HG02943 (cell line): ENCODE measurements at regions not wholly inside any gene's neighbourhood (a gene's known extent, or its start where the extent isn't known, plus 50 kb on each side); places are given as distances from the start of the nearest gene placed in this dataset.
A peak's percentile ranks its signal among the peaks of the same experiment; 100 is the strongest.

ENCODE experiments used
- ATAC-seq: cut with Tn5 transposase; IDR thresholded peaks from one replicate; pipeline ENCODE4 v1.9.1; 2021; ENCODE audit warnings: mild to moderate bottlenecking, low read depth, moderate library complexity; ENCODE audit not compliant: unreplicated experiment

- ATAC-seq, result no peak
Measured at GRCh38 chr4:114161809-114162208, 182.4 kb upstream of the ARSJ start.

DNA sequence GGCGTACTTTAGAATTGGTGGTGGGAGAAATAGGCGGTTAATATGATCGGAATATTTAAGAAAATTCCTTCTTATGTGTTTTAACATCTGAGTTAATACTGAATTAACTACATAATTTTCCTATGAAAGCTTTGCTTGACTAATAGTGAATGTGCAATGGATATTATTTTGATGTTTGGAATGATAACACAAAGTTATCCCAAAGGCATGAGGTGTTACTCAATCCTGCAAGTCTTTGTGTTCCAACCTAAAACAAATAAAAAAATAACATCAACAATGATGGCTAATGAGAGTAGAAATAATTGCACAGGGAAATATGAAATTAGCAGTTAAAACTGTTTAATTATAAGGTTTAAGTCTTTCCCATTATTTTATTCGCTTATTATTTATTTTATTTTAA is 183.6 kb upstream of the ARSJ start:
- ATAC-seq, result no peak

GRCh38 chr4:114173968-114174367 is 194.5 kb upstream of the ARSJ start:
- ATAC-seq, result no peak

- ATAC-seq, result no peak
Measured at GRCh38 chr4:114177628-114178027, 198.2 kb upstream of the ARSJ start.

- no peak for ATAC-seq
Measured at GRCh38 chr4:114178392-114178791, 198.9 kb upstream of the ARSJ start.

- ATAC-seq, result no peak
Measured at GRCh38 chr4:114180481-114180880, 201.0 kb upstream of the ARSJ start.

DNA sequence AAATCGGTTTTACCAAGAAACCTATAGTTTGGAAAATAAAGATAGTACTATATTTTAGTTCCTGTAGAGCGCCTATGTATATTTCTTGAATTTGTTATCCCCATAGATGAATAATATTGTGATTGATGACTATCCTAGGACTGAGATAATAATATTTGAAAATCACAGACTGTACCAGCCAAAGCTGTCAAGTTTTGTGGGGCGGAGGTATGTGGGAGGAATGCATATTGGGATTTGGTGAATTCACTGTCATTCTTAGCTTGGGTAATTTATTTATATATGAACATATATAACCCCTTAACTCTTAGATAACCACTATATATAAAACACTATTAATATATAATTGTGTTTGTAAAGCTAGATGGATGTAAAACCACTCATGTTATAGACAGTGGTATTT is 205.5 kb upstream of the ARSJ start:
- no peak for ATAC-seq

- no peak for ATAC-seq
Measured at GRCh38 chr4:114187592-114187991, 208.1 kb upstream of the ARSJ start.

DNA sequence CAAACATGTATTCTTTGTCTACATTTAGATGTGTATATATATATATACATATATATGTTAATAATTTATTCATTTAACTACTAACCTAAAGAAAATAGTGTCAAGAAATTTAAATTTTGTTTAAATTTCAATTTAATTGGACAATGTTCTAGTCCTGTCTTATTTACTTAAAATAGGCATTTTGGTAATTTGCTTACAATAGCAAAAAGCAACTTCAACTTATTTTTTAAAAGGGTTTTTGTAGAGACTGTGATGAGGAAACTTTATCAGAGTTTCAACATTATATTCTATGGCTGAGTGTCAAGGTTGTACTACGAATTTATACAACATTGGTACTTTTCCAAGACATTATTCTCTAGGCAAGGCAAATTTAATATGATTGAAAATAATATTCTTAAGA is 212.0 kb upstream of the ARSJ start:
- ATAC-seq, result no peak

DNA sequence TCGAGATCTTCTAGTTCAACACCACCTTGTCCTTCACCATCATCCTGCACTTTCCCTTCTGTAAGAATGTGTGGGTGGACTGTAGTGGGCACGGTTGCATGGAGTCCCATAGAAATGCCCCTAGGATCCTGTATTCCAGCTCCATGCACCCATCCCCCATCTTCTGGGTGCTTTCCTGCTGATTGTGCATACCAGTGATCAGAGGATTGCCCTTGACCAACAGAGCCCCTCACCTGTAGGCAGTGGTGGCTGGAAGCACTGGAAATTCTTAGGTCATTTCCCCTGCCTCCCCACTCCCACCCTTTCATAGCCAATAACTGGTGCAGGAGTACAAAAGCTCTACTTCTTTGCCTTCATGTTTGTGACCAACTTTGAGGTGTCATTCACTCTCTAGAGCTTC is 213.4 kb upstream of the ARSJ start:
- ATAC-seq, result no peak

DNA sequence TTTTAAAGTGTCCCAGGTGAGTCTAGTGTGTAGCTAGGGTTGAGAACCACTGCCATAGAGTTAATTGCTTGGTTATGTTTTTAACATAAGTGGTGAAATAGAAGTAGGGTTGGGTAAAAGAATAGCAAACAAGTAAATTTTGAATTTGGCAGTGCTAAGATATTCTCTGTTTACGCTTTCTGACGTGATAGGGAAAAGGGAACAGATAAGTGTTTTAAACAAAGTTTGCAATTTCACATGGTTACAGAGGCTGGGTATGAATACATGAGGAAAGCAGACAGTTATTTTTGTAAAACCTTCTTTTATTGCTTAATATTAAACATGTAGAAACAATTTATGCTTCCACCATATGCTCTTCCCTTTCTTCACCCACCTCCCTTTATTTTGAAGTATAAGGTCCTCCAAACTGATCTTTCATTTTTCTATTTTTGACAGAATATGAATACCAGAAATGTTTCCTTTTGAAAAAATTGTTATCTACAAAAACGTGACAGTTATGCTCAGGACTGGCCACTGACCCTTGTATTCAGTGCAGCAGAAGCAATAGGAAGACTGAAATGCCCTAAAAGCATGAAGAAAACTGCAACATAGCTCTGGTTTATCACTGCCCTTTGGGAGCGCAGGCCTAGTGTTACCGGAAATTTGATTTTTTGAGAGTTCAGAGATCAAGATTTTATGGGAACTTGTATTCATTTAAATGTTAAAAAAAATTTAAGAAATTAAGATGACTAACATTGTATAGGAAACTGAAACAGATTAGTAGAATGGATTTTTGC is 214.4 kb upstream of the ARSJ start:
- ATAC-seq, result no peak

DNA sequence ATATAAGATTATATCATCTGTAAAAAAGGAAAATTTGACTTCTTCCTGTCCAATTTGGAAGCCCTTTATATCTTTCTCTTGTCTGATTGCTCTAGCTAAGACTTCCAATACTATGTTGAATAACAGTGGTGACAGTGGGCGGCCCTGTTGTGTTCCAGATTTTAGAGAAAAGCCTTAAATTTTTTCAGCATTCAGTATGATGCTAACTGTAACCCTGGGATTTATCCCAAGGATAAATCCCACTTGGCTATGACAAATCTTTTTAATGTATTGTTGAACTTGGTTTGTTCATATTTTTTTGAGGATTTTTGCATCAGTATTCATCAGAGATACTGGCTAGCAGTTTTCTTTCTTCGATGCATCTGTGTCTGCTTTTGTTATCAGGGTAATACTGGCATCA is 217.2 kb upstream of the ARSJ start:
- ATAC-seq, result no peak

DNA sequence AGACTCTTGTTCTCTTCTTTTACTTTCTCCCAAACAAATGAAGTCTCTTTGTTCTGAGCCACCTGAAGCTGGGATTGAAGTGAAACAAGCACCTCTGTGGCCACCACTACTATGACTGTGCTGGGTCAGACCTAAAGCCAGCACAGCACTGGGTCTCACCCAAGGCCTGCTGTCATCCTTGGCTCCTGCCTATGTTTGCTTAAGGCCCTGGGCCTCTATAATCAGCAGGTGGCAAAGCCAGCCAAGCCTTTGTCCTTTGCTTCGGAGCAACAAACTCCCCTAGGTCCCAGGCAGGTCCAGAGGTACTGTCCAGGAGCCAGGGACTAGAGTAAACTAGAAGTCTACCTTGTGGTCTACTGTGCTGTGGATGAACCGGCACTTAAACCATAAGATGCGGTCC is 220.6 kb upstream of the ARSJ start:
- no peak for ATAC-seq

- ATAC-seq, result no peak
Measured at GRCh38 chr4:114205261-114205660, 225.8 kb upstream of the ARSJ start.

- no peak for ATAC-seq
Measured at GRCh38 chr4:114208574-114209151, 229.2 kb upstream of the ARSJ start.

DNA sequence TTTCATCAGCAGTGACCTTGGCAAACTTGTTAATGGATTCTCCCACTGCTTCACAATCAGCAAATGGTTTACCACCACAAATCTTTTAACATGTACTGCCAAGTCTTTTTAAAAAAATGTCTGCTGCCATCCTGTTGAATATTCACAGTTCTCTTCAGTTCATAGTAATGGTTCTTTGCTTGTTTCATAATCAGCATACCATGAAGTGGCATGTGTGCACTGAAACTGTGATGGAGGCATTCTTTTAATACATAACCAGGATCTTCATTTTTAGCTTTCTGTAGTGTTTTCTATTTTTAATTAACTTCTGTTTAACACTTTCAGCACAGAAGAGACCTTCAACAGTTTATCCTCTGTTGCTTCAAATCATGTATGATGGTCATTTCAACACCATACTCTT is 230.1 kb upstream of the ARSJ start:
- peak; percentile 91 for ATAC-seq

GRCh38 chr4:114211556-114211955 is 232.1 kb upstream of the ARSJ start:
- ATAC-seq, result no peak

DNA sequence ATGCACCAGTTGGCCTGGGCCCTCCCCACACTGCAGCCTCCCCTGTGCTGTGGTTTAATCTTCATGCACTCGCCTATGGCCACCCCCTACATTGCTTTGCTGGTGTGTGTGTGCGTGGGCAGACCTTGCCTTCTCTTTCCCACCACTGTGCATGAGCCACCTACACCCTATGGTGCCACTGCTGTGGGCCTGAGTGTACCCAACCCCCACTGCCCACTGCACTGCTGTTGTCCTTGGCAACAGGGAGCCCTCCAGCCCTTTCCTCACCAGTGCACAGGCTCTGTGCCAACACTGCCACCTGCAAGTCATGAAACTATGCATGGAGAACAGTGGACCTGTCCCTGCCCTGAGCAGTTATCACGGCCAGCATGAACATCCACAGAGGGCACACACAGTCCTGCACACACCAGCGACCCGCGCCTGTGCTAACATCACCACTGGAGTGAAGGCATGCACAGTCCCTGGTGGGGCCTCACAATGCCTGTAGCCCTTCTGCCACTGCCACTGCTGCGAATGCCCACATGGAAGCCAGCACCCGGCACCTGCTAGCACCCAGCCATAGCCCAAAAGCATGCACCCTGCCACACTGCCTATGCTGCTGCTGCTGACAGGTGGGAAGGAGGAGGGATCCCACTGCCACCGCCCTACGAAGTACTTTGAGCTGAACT is 237.8 kb upstream of the ARSJ start:
- ATAC-seq, result no peak

DNA sequence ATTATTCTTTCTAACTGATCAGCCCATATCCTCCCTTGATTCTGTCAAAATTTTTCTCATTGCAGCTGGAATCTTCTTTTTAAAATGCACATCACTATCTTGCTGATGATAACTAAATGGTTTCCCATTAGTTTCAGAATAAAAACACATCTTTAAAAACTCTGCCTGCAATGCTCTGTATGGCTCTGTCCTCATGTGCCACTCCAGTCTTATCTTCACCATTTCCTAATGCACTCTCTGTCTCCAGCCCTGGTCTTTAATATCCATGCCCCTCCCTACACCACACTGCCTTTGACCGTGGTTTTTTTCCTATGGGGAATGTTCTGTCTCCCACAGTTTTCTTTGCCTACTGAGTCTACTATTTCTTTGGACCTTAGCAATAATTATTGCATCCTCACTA is 244.1 kb upstream of the ARSJ start:
- no peak for ATAC-seq

GRCh38 chr4:114225436-114225835 is 246.0 kb upstream of the ARSJ start:
- no peak for ATAC-seq

DNA sequence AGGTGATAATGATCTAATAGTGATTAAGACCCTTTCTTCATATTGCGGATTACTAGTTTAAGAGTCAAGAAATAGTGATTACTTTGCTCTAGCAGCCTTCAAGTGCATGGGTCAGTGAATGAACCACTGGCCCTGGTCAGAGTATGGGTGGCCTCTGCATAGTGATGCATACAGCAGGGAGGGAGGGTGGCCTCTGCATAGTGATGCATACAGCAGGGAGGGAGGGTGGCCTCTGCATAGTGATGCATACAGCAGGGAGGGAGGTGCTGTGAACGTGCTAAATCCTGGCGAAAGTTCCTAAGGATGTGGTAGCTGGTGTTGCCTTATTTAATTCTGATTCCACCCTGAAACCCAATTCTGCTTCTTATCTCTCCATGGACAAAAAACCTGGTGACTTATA is 246.7 kb upstream of the ARSJ start:
- no peak for ATAC-seq
